HAP-1 (cell line): ENCODE measurements at regions not wholly inside any gene's neighbourhood (a gene's known extent, or its start where the extent isn't known, plus 50 kb on each side); places are given as distances from the start of the nearest gene placed in this dataset.
"Not testable (repeated sequence)": the region's sequence is repeated elsewhere in the genome, so short reads cannot be mapped to it uniquely, and the experiment has no call there.

Experiments used
- DNase-seq, 2 experiments: peaks; one replicate each; pipeline ENCODE4 v3.0.0-alpha.2; 2016 to 2020; ENCODE audit warnings: low spot score in 2 of 2
- H3K27me3 ChIP-seq: fragments of 250-450 bp; sonication (Bioruptor Pico); 2 replicates; pipeline ENCODE4 v1.5.1; 2020; ENCODE audit warnings: low read depth, mild to moderate bottlenecking, moderate library complexity
- H3K36me3 ChIP-seq: fragments of 250-450 bp; sonication (Bioruptor Pico); replicated peaks from 2 replicates; pipeline ENCODE4 v1.5.1; 2020; ENCODE audit warnings: mild to moderate bottlenecking
- H3K4me1 ChIP-seq: fragments of 250-450 bp; sonication (Bioruptor Pico); 2 replicates; pipeline ENCODE4 v1.5.1; 2020; ENCODE audit warnings: mild to moderate bottlenecking
- H3K4me3 ChIP-seq: fragments of 250-450 bp; sonication (Bioruptor Pico); 2 replicates; pipeline ENCODE4 v1.5.1; 2020; ENCODE audit warnings: mild to moderate bottlenecking, moderate library complexity
- H3K9me3 ChIP-seq: fragments of 250-450 bp; sonication (Bioruptor Pico); 2 replicates; pipeline ENCODE4 v1.5.1; 2020; ENCODE audit warnings: mild to moderate bottlenecking, moderate library complexity
- in situ Hi-C: fragments of 300-500 bp; cut with MboI; formaldehyde crosslinking; loops from 3 replicates; pipeline ENCODE4 v1.14.3; 2020; ENCODE audit warnings: low sequenced_read_pairs, inconsistent platforms, mixed read lengths

GRCh38 chr7:79524048-79524447 lies 70.6 kb upstream of the MAGI2 start:
- Histone ChIP-seq H3K36me3 (no peaks in the 10 kb centered on the region), H3K4me1 (peaks cover 4% of the 10 kb centered on the region; the same call in 1 of the 2 replicates), H3K4me3 (no peak overlapping the region), H3K9me3 (no peaks in the 10 kb centered on the region), H3K27me3 (no peaks in the 10 kb centered on the region)
- in situ Hi-C loops: no loop called here
- no peak for DNase-seq

GRCh38 chr7:79523436-79523835 lies 70.0 kb upstream of the MAGI2 start:
- Histone ChIP-seq H3K4me3 (no peak overlapping the region), H3K36me3 (no peaks in the 10 kb centered on the region), H3K4me1 (peaks cover 4% of the 10 kb centered on the region; the same call in 1 of the 2 replicates), H3K9me3 (no peaks in the 10 kb centered on the region), H3K27me3 (no peaks in the 10 kb centered on the region)
- DNase-seq: no peak
- in situ Hi-C loops: no loop called here

GRCh38 chr7:79520543-79520942 lies 67.1 kb upstream of the MAGI2 start:
- DNase-seq: no peak
- Histone ChIP-seq H3K27me3 (no peaks in the 10 kb centered on the region), H3K36me3 (no peaks in the 10 kb centered on the region), H3K4me1 (no peaks in the 10 kb centered on the region; the same call in 1 of the 2 replicates), H3K9me3 (no peaks in the 10 kb centered on the region), H3K4me3 (no peak overlapping the region)
- in situ Hi-C loops: no loop called here

- in situ Hi-C loops: no loop called here
- H3K4me1 ChIP-seq: peaks cover 13% of the 10 kb centered on the region
- DNase-seq: no peak
Measured at GRCh38 chr7:79515358-79515757, 61.9 kb upstream of the MAGI2 start.

GRCh38 chr7:79513261-79513660 lies 59.8 kb upstream of the MAGI2 start:
- H3K4me1 ChIP-seq: peaks cover 13% of the 10 kb centered on the region
- no peaks in the 10 kb centered on the region for H3K9me3 ChIP-seq
- in situ Hi-C loops: no loop called here
- no peak for DNase-seq
- no peak overlapping the region for H3K4me3 ChIP-seq
- H3K36me3 ChIP-seq: no peaks in the 10 kb centered on the region; the same call in 1 of the 2 replicates
- no peaks in the 10 kb centered on the region for H3K27me3 ChIP-seq

More at GRCh38 chr7:79515358-79515757, 61.9 kb upstream of the MAGI2 start:
- no peaks in the 10 kb centered on the region for H3K27me3 ChIP-seq
- H3K4me3 ChIP-seq: no peak overlapping the region
- no peaks in the 10 kb centered on the region for H3K9me3 ChIP-seq
- H3K36me3 ChIP-seq: no peaks in the 10 kb centered on the region; the same call in 1 of the 2 replicates

GRCh38 chr7:79512261-79512660 lies 58.8 kb upstream of the MAGI2 start:
- Histone ChIP-seq H3K36me3 (no peaks in the 10 kb centered on the region; the same call in 1 of the 2 replicates), H3K4me3 (no peak overlapping the region), H3K9me3 (no peaks in the 10 kb centered on the region), H3K4me1 (peaks cover 13% of the 10 kb centered on the region), H3K27me3 (no peaks in the 10 kb centered on the region)
- in situ Hi-C loops: no loop called here
- no peak for DNase-seq

- DNase-seq, H3K27me3 ChIP-seq, H3K9me3 ChIP-seq, H3K36me3 ChIP-seq, in situ Hi-C loops, H3K4me3 ChIP-seq: not testable (repeated sequence)
- H3K4me1 ChIP-seq: peaks cover 13% of the 10 kb centered on the region
Measured at GRCh38 chr7:79511056-79511455, 57.6 kb upstream of the MAGI2 start.

GRCh38 chr7:79507131-79507530 lies 53.7 kb upstream of the MAGI2 start:
- H3K27me3 ChIP-seq: no peaks in the 10 kb centered on the region
- no peaks in the 10 kb centered on the region for H3K4me1 ChIP-seq
- H3K36me3 ChIP-seq: no peaks in the 10 kb centered on the region; the same call in 1 of the 2 replicates
- no peaks in the 10 kb centered on the region for H3K9me3 ChIP-seq
- no peak overlapping the region for H3K4me3 ChIP-seq
- DNase-seq: no peak
- in situ Hi-C loops: no loop called here

- H3K9me3 ChIP-seq: no peaks in the 10 kb centered on the region
- no peaks in the 10 kb centered on the region; the same call in 1 of the 2 replicates for H3K36me3 ChIP-seq
- DNase-seq: no peak
- in situ Hi-C loops: no loop called here
- H3K27me3 ChIP-seq: no peaks in the 10 kb centered on the region
- H3K4me1 ChIP-seq: no peaks in the 10 kb centered on the region
- no peak overlapping the region for H3K4me3 ChIP-seq
Measured at GRCh38 chr7:79506481-79506880, 53.0 kb upstream of the MAGI2 start.

- in situ Hi-C loops: no loop called here
- no peaks in the 10 kb centered on the region for H3K27me3 ChIP-seq
- DNase-seq: no peak
- no peaks in the 10 kb centered on the region for H3K36me3 ChIP-seq
- no peak overlapping the region for H3K4me3 ChIP-seq
- H3K9me3 ChIP-seq: no peaks in the 10 kb centered on the region
- no peaks in the 10 kb centered on the region for H3K4me1 ChIP-seq
Measured at GRCh38 chr7:79504607-79505389, 51.3 kb upstream of the MAGI2 start.
